GM18867 (cell line): ENCODE measurements at regions not wholly inside any gene's neighbourhood (a gene's known extent, or its start where the extent isn't known, plus 50 kb on each side); places are given as distances from the start of the nearest gene placed in this dataset.
A peak's percentile ranks its signal among the peaks of the same experiment; 100 is the strongest.
"Not testable (repeated sequence)": the region's sequence is repeated elsewhere in the genome, so short reads cannot be mapped to it uniquely, and the experiment has no call there.

ENCODE experiments used
- ATAC-seq: cut with Tn5 transposase; IDR thresholded peaks from one replicate; pipeline ENCODE4 v1.9.1; 2021; ENCODE audit warnings: mild to moderate bottlenecking, moderate library complexity; ENCODE audit not compliant: unreplicated experiment

GRCh38 chr10:46740368-46740767 is 161.4 kb downstream of the SYT15 start:
- not testable (repeated sequence) for ATAC-seq

- not testable (repeated sequence) for ATAC-seq
These were observed 162.2 kb upstream of the PTPN20 start for GRCh38 chr10:46749003-46749402.

GRCh38 chr10:46749470-46749869 is 161.8 kb upstream of the PTPN20 start:
- peak; percentile 63 for ATAC-seq

GRCh38 chr10:46753763-46754162 is 157.5 kb upstream of the PTPN20 start:
- not testable (repeated sequence) for ATAC-seq

- peak; percentile 84 for ATAC-seq
These were observed 149.8 kb upstream of the PTPN20 start for GRCh38 chr10:46761471-46761870.

GRCh38 chr10:46768515-46769291 is 142.5 kb upstream of the PTPN20 start:
- ATAC-seq = not testable (repeated sequence)

GRCh38 chr10:46773178-46773896 is 137.9 kb upstream of the PTPN20 start:
- not testable (repeated sequence) for ATAC-seq

GRCh38 chr10:46773897-46774236 is 137.4 kb upstream of the PTPN20 start:
- not testable (repeated sequence) for ATAC-seq

GRCh38 chr10:46774366-46774765 is 136.9 kb upstream of the PTPN20 start:
- not testable (repeated sequence) for ATAC-seq

- not testable (repeated sequence) for ATAC-seq
These were observed 136.1 kb upstream of the PTPN20 start for GRCh38 chr10:46774945-46775667.

- not testable (repeated sequence) for ATAC-seq
These were observed 135.6 kb upstream of the PTPN20 start for GRCh38 chr10:46775668-46776059.

- not testable (repeated sequence) for ATAC-seq
These were observed 131.7 kb upstream of the PTPN20 start for GRCh38 chr10:46779571-46779970.

- ATAC-seq = not testable (repeated sequence)
These were observed 131.1 kb upstream of the PTPN20 start for GRCh38 chr10:46780164-46780563.

GRCh38 chr10:46781001-46781400 is 130.2 kb upstream of the PTPN20 start:
- not testable (repeated sequence) for ATAC-seq

GRCh38 chr10:46782001-46782874 is 129.0 kb upstream of the PTPN20 start:
- peak; percentile 57 for ATAC-seq

GRCh38 chr10:46784665-46785064 is 126.6 kb upstream of the PTPN20 start:
- ATAC-seq = not testable (repeated sequence)

GRCh38 chr10:46786125-46786517 is 125.1 kb upstream of the PTPN20 start:
- not testable (repeated sequence) for ATAC-seq

- ATAC-seq = peak; percentile 68
These were observed 124.5 kb upstream of the PTPN20 start for GRCh38 chr10:46786518-46787320.

- no peak for ATAC-seq
These were observed 124.0 kb upstream of the PTPN20 start for GRCh38 chr10:46787321-46787615.
